Ascending aorta (tissue), 2 donors: ENCODE measurements at regions not wholly inside any gene's neighbourhood (a gene's known extent, or its start where the extent isn't known, plus 50 kb on each side); places are given as distances from the start of the nearest gene placed in this dataset.

Experiments used
- DNase-seq, 2 donors: peaks; one replicate each; pipeline ENCODE4 v3.0.0-alpha.2; 2019; ENCODE audit warnings: low spot score in 2 of 2
- H3K27ac ChIP-seq, 2 donors: fragments of 200-600 bp; sonication (generic); one replicate each; pipeline ENCODE4 v1.5.1; 2016 to 2017; ENCODE audit warnings: mild to moderate bottlenecking in 1 of 2
- H3K27me3 ChIP-seq: fragments of 200-600 bp; sonication (generic); one replicate; pipeline ENCODE4 v1.5.1; 2017
- H3K36me3 ChIP-seq, 2 donors: fragments of 200-600 bp; sonication (generic); one replicate each; pipeline ENCODE4 v1.5.1; 2016
- H3K4me1 ChIP-seq, 2 donors: fragments of 200-600 bp; sonication (generic); one replicate each; pipeline ENCODE4 v1.5.1; 2016 to 2017; ENCODE audit warnings: mild to moderate bottlenecking in 1 of 2
- H3K4me3 ChIP-seq, 2 donors: fragments of 200-600 bp; sonication (generic); one replicate each; pipeline ENCODE4 v1.5.1; 2016 to 2017; ENCODE audit warnings: mild to moderate bottlenecking in 1 of 2
- H3K9me3 ChIP-seq, 2 donors: fragments of 200-600 bp; sonication (generic); one replicate each; pipeline ENCODE4 v1.5.1; 2016
- intact Hi-C: fragments of 100-400 bp; cut with DNase I; formaldehyde crosslinking; loops from one replicate; pipeline ENCODE4 v1.15.1; 2023
- TF ChIP-seq, protein P1 (sequence below), 3 experiments: fragments of 200-600 bp in 2 of 3; fragments of 450-650 bp in 1 of 3; sonication (generic) in 2 of 3; IDR thresholded peaks; one replicate each; pipeline ENCODE4 v1.5.1; 2016 to 2019; ENCODE audit warnings: antibody characterized with exemption in 3 of 3, mild to moderate bottlenecking in 1 of 3, moderate library complexity in 1 of 3

DNA sequence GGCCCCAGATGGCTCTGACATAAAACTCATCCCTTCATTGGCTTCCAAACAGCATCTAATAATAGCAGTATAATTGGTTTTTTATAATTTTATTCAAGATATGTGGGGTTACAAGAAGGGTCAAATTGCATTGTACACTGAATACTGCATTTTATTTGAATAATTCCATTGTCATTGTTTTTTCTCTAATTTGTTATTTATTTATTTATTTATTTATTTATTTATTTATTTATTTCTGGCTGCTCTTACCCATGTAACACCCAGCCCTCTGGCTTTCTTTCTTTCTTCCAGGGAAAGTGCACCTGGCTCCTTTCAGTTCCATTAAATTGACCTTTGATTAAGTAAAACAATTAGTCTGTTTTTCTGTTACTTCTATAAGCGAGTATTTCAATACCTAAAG, 210.1 kb downstream of the CDH9 start:
- no peaks in the 10 kb centered on the region for H3K4me1 ChIP-seq
- H3K4me3 ChIP-seq: no peak overlapping the region
- no peaks in the 10 kb centered on the region for H3K9me3 ChIP-seq
- H3K36me3 ChIP-seq: no peaks in the 10 kb centered on the region
- intact Hi-C loops: no loop called here
- no peaks in the 10 kb centered on the region for H3K27me3 ChIP-seq
- TF ChIP-seq, protein P1, sequence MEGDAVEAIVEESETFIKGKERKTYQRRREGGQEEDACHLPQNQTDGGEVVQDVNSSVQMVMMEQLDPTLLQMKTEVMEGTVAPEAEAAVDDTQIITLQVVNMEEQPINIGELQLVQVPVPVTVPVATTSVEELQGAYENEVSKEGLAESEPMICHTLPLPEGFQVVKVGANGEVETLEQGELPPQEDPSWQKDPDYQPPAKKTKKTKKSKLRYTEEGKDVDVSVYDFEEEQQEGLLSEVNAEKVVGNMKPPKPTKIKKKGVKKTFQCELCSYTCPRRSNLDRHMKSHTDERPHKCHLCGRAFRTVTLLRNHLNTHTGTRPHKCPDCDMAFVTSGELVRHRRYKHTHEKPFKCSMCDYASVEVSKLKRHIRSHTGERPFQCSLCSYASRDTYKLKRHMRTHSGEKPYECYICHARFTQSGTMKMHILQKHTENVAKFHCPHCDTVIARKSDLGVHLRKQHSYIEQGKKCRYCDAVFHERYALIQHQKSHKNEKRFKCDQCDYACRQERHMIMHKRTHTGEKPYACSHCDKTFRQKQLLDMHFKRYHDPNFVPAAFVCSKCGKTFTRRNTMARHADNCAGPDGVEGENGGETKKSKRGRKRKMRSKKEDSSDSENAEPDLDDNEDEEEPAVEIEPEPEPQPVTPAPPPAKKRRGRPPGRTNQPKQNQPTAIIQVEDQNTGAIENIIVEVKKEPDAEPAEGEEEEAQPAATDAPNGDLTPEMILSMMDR (IDR thresholded peaks at IDR 0.05): no peak
- no peak for DNase-seq
- no peak overlapping the region for H3K27ac ChIP-seq

DNA sequence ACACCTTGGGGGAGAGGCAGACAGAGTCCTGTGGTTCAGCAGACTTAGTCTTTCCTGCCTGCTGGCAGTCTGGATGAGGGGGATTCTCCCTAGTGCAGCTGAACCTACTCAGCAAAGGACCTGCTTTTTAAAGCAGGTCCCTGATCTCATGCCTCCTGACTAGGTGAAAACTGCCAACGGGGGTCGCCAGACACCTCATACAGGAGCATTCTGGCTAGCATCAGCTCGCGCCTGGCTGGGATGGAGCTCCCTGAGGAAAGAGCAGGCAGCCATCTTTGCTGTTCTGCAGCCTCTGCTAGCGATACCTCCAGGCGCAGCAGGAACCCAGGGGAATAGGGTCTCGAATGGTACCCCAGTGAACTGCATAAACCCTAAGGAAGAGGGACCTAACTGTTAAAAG, 225.2 kb downstream of the CDH9 start:
- intact Hi-C loops: no loop called here
- DNase-seq: no peak
- no peaks in the 10 kb centered on the region for H3K36me3 ChIP-seq
- no peaks in the 10 kb centered on the region for H3K4me1 ChIP-seq
- no peak overlapping the region for H3K27ac ChIP-seq
- TF ChIP-seq, protein P1 (IDR thresholded peaks at IDR 0.05): no peak
- no peaks in the 10 kb centered on the region for H3K9me3 ChIP-seq
- no peak overlapping the region for H3K4me3 ChIP-seq
- no peaks in the 10 kb centered on the region for H3K27me3 ChIP-seq

DNA sequence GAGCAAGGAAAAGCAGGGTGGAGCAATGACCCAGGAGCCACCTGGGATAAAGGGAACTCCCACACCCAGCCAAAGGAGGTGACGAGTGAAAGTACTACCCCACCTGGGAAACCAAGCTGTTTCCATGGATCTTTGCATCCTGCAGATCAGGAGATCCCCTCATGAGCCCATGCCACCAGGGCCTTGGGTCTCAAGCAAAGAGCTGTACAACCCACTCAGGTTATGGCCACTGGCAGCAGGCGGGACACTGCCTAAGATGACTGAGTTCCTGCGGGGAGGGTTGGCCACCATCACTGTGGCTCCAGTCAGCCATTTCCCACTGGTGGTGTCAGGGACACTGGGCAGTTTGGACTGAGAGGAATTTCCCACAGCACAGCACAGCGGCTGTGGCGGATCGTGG, 225.7 kb downstream of the CDH9 start:
- Histone ChIP-seq H3K4me3 (no peak overlapping the region), H3K27ac (no peak overlapping the region), H3K36me3 (no peaks in the 10 kb centered on the region), H3K9me3 (no peaks in the 10 kb centered on the region), H3K27me3 (no peaks in the 10 kb centered on the region), H3K4me1 (no peaks in the 10 kb centered on the region)
- intact Hi-C loops: no loop called here
- DNase-seq: no peak
- TF ChIP-seq, protein P1 (IDR thresholded peaks at IDR 0.05): no peak

DNA sequence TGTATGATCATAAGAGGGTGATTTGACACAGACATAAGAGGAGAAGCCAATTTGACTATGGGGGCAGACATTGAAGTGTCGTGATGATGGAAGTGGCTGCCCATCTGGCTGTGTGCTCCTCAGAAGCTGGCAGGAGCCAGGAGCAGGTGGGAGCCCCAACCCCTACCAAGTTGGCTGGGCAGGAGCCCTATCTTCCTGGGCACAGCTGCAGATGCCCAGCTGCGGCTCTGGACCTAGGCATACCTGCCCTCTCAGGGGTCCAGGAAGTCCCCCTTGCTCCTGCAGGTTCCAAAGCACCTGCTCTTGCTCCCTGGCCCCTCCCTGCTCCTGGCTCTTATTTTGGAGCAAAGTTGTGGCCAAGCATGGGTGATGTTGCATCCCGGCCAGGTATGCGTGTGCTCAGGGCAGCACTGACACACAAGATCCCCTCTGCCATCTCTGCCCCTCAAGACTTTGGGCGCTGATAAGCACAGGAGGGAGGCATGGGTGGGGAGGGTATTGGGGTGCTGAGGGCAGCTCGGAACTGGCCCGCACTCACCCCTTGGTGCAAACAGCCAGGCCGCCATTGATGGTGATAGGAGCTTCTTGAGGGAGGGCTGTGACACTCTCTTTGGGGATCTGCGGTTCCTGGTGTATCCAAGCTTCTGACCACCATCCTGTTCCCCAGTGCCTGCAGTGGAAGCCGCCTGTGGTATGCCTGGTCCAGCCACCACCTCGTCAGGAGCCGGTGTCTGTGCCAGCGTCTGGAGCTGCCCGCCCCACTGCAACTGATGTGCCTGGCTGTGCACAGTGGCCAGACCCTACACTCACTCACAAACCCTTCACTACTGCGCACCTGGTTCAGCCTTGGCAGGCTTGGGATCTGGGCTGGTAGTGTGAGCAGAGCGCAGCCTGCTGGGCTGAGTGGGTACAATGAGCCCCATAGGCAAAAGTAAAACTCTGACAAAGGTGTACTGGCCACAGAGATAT, 230.9 kb downstream of the CDH9 start:
- intact Hi-C loops: no loop called here
- no peaks in the 10 kb centered on the region for H3K9me3 ChIP-seq
- no peak overlapping the region for H3K4me3 ChIP-seq
- no peak overlapping the region for H3K27ac ChIP-seq
- no peaks in the 10 kb centered on the region for H3K4me1 ChIP-seq
- TF ChIP-seq, protein P1 (IDR thresholded peaks at IDR 0.05): no peak
- DNase-seq: no peak
- H3K36me3 ChIP-seq: no peaks in the 10 kb centered on the region
- no peaks in the 10 kb centered on the region for H3K27me3 ChIP-seq

DNA sequence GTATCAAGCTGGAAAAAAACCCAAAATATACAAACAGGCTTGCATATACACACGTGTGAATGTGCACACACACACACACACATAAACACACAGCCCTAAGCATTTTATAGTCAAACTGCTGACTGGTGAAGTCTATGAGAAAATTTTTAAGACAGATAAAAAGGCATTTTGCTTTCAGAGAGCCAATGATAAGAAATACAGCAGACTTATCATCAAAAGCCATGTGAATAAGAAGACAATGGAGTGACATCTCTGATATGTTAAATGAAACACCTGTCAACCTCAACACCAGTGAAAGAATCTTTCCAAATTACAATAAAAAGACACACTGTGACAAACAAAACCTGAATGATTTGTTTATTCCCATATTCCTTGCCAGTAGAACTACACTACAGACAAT, 233.3 kb downstream of the CDH9 start:
- Histone ChIP-seq H3K9me3 (no peaks in the 10 kb centered on the region), H3K27ac (no peak overlapping the region), H3K27me3 (no peaks in the 10 kb centered on the region), H3K4me1 (no peaks in the 10 kb centered on the region), H3K4me3 (no peak overlapping the region), H3K36me3 (no peaks in the 10 kb centered on the region)
- TF ChIP-seq, protein P1 (IDR thresholded peaks at IDR 0.05): no peak
- intact Hi-C loops: no loop called here
- DNase-seq: no peak
